BLaER1 treated with 17β-estradiol and CSF1 and Interleukin-3, amounts not matched to agents 10 nM and 100 nM (cell line): ENCODE measurements at regions not wholly inside any gene's neighbourhood (a gene's known extent, or its start where the extent isn't known, plus 50 kb on each side); places are given as distances from the start of the nearest gene placed in this dataset.
"Not testable (repeated sequence)": the region's sequence is repeated elsewhere in the genome, so short reads cannot be mapped to it uniquely, and the experiment has no call there.

ENCODE experiments used
- H3K27ac ChIP-seq, 11 experiments: shearing (Covaris generic); formaldehyde crosslinking; 2 replicates each; pipeline ENCODE4 v1.8.1; 2022
- H3K27me3 ChIP-seq, 11 experiments: shearing (Covaris generic); formaldehyde crosslinking; 2 replicates each; pipeline ENCODE4 v1.8.1; 2022
- H3K36me3 ChIP-seq, 11 experiments: shearing (Covaris generic); formaldehyde crosslinking; 2 replicates each; pipeline ENCODE4 v1.8.1; 2022
- H3K4me1 ChIP-seq, 10 experiments: shearing (Covaris generic); formaldehyde crosslinking; 2 replicates each; pipeline ENCODE4 v1.8.1; 2022
- H3K4me2 ChIP-seq, 11 experiments: shearing (Covaris generic); formaldehyde crosslinking; 2 replicates each; pipeline ENCODE4 v1.8.1; 2022
- H3K4me3 ChIP-seq, 10 experiments: shearing (Covaris generic); formaldehyde crosslinking; 2 replicates each; pipeline ENCODE4 v1.8.1; 2022
- H3K9ac ChIP-seq, 11 experiments: shearing (Covaris generic); formaldehyde crosslinking; 2 replicates each; pipeline ENCODE4 v1.8.1; 2022
- H3K9me3 ChIP-seq, 11 experiments: shearing (Covaris generic); formaldehyde crosslinking; replicated peaks in 1 of 11; 2 replicates each; pipeline ENCODE4 v1.8.1; 2022
- H4K20me1 ChIP-seq, 11 experiments: shearing (Covaris generic); formaldehyde crosslinking; 2 replicates each; pipeline ENCODE4 v1.8.1; 2022
- Cebpa-rat ChIP-seq, 11 experiments: shearing (Covaris generic); IDR thresholded peaks; 2 replicates each; pipeline ENCODE4 v1.8.1; 2022

GRCh38 chr11:92168936-92169335 lies 55.7 kb upstream of the FAT3 start:
- Histone ChIP-seq H4K20me1 (no peaks in the 10 kb centered on the region; a peak in 1 of 22 replicates), H3K9me3 (no peaks in the 10 kb centered on the region)
- no peak for TF ChIP-seq Cebpa-rat (IDR thresholded peaks at IDR 0.05)

GRCh38 chr11:92167571-92167970 lies 57.0 kb upstream of the FAT3 start:
- no peak overlapping the region for H3K9ac ChIP-seq
- H3K27ac ChIP-seq, result no peak overlapping the region
- no peak overlapping the region for H3K4me3 ChIP-seq
- H3K4me2 ChIP-seq, result no peak overlapping the region
- no peaks in the 10 kb centered on the region for H3K4me1 ChIP-seq
- TF ChIP-seq Cebpa-rat (IDR thresholded peaks at IDR 0.05), result no peak
- H3K36me3 ChIP-seq, result no peaks in the 10 kb centered on the region
- no peaks in the 10 kb centered on the region; a peak in 1 of 22 replicates for H4K20me1 ChIP-seq
- H3K9me3 ChIP-seq, result no peaks in the 10 kb centered on the region
- H3K27me3 ChIP-seq, result no peaks in the 10 kb centered on the region

More at GRCh38 chr11:92168936-92169335, 55.7 kb upstream of the FAT3 start:
- Histone ChIP-seq H3K9ac (no peak overlapping the region), H3K36me3 (no peaks in the 10 kb centered on the region), H3K4me2 (no peak overlapping the region), H3K27ac (no peak overlapping the region), H3K27me3 (no peaks in the 10 kb centered on the region), H3K4me3 (no peak overlapping the region), H3K4me1 (no peaks in the 10 kb centered on the region)

GRCh38 chr11:92166335-92166734 lies 58.3 kb upstream of the FAT3 start:
- Histone ChIP-seq H3K4me3 (no peak overlapping the region), H3K4me1 (no peaks in the 10 kb centered on the region), H3K4me2 (no peak overlapping the region), H3K36me3 (no peaks in the 10 kb centered on the region), H3K27ac (no peak overlapping the region), H3K9ac (no peak overlapping the region), H4K20me1 (no peaks in the 10 kb centered on the region; a peak in 1 of 22 replicates), H3K27me3 (no peaks in the 10 kb centered on the region), H3K9me3 (no peaks in the 10 kb centered on the region)
- no peak for TF ChIP-seq Cebpa-rat (IDR thresholded peaks at IDR 0.05)

GRCh38 chr11:92163879-92164278 lies 60.7 kb upstream of the FAT3 start:
- Histone ChIP-seq H3K27ac (no peak overlapping the region), H3K36me3 (no peaks in the 10 kb centered on the region), H4K20me1 (no peaks in the 10 kb centered on the region; a peak in 1 of 22 replicates), H3K4me2 (no peak overlapping the region), H3K9ac (no peak overlapping the region), H3K27me3 (no peaks in the 10 kb centered on the region), H3K4me3 (no peak overlapping the region), H3K4me1 (no peaks in the 10 kb centered on the region), H3K9me3 (no peaks in the 10 kb centered on the region)
- TF ChIP-seq Cebpa-rat (IDR thresholded peaks at IDR 0.05), result no peak

- Histone ChIP-seq H3K36me3 (no peaks in the 10 kb centered on the region), H3K4me2 (no peak overlapping the region), H3K9me3 (peaks cover 0 to 7% (median 0%) of the 10 kb centered on the region in 11 experiments; a peak in 5 of 22 replicates), H4K20me1 (no peaks in the 10 kb centered on the region; a peak in 1 of 22 replicates), H3K4me3 (no peak overlapping the region), H3K27ac (no peak overlapping the region), H3K4me1 (no peaks in the 10 kb centered on the region), H3K27me3 (no peaks in the 10 kb centered on the region), H3K9ac (no peak overlapping the region)
- TF ChIP-seq Cebpa-rat (IDR thresholded peaks at IDR 0.05), result no peak
Observed at GRCh38 chr11:92162776-92163175, 61.8 kb upstream of the FAT3 start.

- peaks cover 0 to 20% (median 3%) of the 10 kb centered on the region in 11 experiments; a peak in 7 of 22 replicates for H3K9me3 ChIP-seq
- TF ChIP-seq Cebpa-rat (IDR thresholded peaks at IDR 0.05), result no peak
- no peaks in the 10 kb centered on the region for H4K20me1 ChIP-seq
- no peaks in the 10 kb centered on the region for H3K27me3 ChIP-seq
- H3K4me2 ChIP-seq, result no peak overlapping the region
- no peaks in the 10 kb centered on the region for H3K36me3 ChIP-seq
- no peak overlapping the region for H3K4me3 ChIP-seq
- peaks cover 0 to 5% (median 0%) of the 10 kb centered on the region in 10 experiments; a peak in 1 of 20 replicates for H3K4me1 ChIP-seq
- H3K9ac ChIP-seq, result no peak overlapping the region
- H3K27ac ChIP-seq, result no peak overlapping the region
Observed at GRCh38 chr11:92159931-92160330, 64.7 kb upstream of the FAT3 start.

- peaks cover 0 to 20% (median 3%) of the 10 kb centered on the region in 11 experiments; a peak in 7 of 22 replicates for H3K9me3 ChIP-seq
- not testable (repeated sequence) for H3K27me3 ChIP-seq, H3K4me1 ChIP-seq, H3K27ac ChIP-seq, H3K4me2 ChIP-seq, H3K4me3 ChIP-seq, H4K20me1 ChIP-seq, H3K36me3 ChIP-seq, H3K9ac ChIP-seq
Observed at GRCh38 chr11:92157390-92157789, 67.2 kb upstream of the FAT3 start.

- peaks cover 0 to 5% (median 0%) of the 10 kb centered on the region in 10 experiments; a peak in 1 of 20 replicates for H3K4me1 ChIP-seq
- H3K27me3 ChIP-seq, result no peaks in the 10 kb centered on the region
- TF ChIP-seq Cebpa-rat (IDR thresholded peaks at IDR 0.05), result no peak
- no peak overlapping the region for H3K4me2 ChIP-seq
- H3K9me3 ChIP-seq, result peaks cover 0 to 20% (median 3%) of the 10 kb centered on the region in 11 experiments; a peak in 7 of 22 replicates
- no peak overlapping the region for H3K27ac ChIP-seq
- no peaks in the 10 kb centered on the region for H4K20me1 ChIP-seq
- no peak overlapping the region for H3K4me3 ChIP-seq
- H3K36me3 ChIP-seq, result no peaks in the 10 kb centered on the region
- no peak overlapping the region for H3K9ac ChIP-seq
Observed at GRCh38 chr11:92154611-92155010, 70.0 kb upstream of the FAT3 start.

- Histone ChIP-seq H3K27ac (no peak overlapping the region), H3K36me3 (no peaks in the 10 kb centered on the region), H4K20me1 (no peaks in the 10 kb centered on the region), H3K9ac (no peak overlapping the region), H3K9me3 (peaks cover 0 to 20% (median 3%) of the 10 kb centered on the region in 11 experiments; a peak in 7 of 22 replicates), H3K4me2 (no peak overlapping the region), H3K4me1 (peaks cover 0 to 5% (median 0%) of the 10 kb centered on the region in 10 experiments; a peak in 1 of 20 replicates), H3K27me3 (no peaks in the 10 kb centered on the region), H3K4me3 (no peak overlapping the region)
- no peak for TF ChIP-seq Cebpa-rat (IDR thresholded peaks at IDR 0.05)
Observed at GRCh38 chr11:92154110-92154509, 70.5 kb upstream of the FAT3 start.

GRCh38 chr11:92153542-92153941 lies 71.1 kb upstream of the FAT3 start:
- Histone ChIP-seq H4K20me1 (no peaks in the 10 kb centered on the region), H3K9ac (no peak overlapping the region), H3K4me1 (peaks cover 0 to 5% (median 0%) of the 10 kb centered on the region in 10 experiments; a peak in 1 of 20 replicates), H3K4me2 (no peak overlapping the region), H3K9me3 (peaks cover 0 to 20% (median 3%) of the 10 kb centered on the region in 11 experiments; a peak in 7 of 22 replicates), H3K27ac (no peak overlapping the region), H3K4me3 (no peak overlapping the region), H3K36me3 (no peaks in the 10 kb centered on the region), H3K27me3 (no peaks in the 10 kb centered on the region)
- no peak for TF ChIP-seq Cebpa-rat (IDR thresholded peaks at IDR 0.05)
